ENCODE measurements at regions not wholly inside any gene's neighbourhood (a gene's known extent, or its start where the extent isn't known, plus 50 kb on each side); places are given as distances from the start of the nearest gene placed in this dataset.

DNA sequence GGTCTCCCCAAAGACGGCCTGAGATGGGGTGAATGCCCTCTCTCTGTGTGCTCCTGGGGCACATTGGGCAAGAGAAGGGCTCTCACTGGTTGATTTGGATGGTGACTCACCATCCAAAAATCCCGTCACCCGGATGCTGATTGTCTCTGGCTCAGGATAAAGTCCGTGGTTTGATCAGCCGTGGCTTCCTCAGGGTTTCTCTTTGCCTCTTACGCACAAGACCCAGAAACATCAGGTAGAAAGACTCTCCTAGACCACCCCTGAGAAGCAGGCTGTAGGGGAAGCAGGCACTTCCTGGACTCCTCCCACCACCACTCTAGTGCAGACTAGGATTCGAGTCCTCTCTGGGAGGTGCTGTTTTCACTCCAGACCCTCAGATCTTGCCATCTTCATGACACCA is 176.1 kb upstream of the NCAM1 start:
- DNase-seq (ENCODE audit: low spot score): peak; percentile 35

DNA sequence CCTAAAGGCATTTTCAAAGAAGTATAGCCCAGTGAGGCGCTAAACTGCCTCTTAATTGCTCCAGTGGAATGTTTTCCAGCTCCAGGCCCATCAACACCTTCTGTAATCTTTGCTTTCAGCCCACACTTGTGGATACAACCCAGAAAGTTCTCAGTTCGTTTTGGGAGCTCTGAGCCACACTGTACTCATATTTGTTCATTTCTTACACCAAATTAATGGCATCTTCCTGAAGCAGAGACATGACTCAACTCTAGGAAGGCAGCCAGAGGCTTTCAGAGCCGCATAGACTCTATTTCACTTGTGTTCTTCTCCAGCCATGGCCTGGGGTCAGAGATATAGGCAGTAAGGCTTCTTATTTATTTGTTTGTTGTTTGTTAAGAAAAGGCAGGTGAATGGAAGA is 175.5 kb upstream of the NCAM1 start:
- DNase-seq (ENCODE audit: low spot score): no peak

DNA sequence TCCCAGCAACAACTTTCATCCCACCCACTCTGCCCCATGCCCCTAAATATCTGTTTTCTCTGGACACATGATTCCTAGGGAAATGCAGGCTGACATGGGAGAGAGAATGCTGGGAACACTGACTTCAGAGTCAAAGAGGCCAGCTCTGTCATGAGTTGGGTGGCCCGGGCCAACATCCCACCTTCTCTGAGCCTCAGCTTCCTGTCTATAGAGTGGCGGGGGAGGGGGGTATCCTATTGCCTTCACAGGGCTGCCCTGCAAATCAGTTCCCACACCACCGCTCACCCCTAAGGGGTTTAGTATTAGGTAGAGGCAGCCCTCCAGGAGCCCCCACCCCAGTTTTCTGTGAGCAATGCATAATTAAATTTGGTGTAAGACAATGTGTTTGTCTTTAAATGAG is 175.0 kb upstream of the NCAM1 start:
- no peak for DNase-seq (ENCODE audit: low spot score)

DNA sequence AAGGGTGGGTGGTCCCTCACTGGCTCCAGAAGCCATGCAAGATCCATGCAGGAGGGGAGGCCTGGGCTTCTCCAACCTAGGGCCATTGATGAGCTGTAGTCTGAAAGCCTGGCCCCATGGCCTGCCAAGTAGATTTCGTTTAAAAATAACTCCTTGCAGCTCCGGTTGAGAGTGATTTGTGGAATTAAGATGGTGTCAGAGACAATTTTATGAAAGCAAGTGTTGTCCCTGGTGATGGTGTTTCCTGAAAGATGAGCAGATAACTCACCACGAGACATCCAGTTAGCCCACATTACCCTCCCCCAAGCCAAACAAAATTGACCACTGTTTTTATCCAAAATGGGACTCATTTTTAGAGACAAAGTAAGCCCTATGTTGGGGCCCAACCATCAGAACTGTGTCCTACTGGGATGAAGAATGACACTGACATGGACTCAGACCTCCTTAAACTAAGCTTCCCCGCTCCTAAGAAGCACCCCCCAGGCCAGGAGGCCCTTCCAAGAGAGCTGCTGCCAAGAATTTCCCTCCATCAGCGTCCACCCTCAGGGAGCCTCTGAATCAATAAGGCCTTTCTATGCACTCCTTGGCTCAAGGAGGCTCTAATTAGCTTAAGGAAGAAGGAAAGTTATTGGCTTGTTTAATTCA is 174.2 kb upstream of the NCAM1 start:
- no peak for DNase-seq (ENCODE audit: low spot score)

DNA sequence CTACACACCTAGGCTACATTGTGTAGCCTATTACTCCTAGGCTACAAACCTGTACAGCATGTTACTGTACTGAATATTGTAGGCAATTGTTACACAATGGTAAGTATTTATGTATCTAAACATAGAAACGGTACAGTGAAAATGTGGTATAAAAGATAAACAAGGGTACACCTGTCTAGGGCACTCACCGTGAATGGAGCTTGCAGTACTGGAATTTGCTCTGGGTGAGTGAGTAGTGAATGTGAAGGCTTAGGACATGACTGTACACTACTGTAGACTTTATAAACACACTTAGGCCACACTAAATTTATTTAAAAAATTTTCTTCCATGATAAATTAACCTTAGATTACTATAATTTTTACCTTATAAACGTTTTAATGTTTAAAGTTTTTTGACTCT is 171.7 kb upstream of the NCAM1 start:
- peak; percentile 34 for DNase-seq (ENCODE audit: low spot score)

DNA sequence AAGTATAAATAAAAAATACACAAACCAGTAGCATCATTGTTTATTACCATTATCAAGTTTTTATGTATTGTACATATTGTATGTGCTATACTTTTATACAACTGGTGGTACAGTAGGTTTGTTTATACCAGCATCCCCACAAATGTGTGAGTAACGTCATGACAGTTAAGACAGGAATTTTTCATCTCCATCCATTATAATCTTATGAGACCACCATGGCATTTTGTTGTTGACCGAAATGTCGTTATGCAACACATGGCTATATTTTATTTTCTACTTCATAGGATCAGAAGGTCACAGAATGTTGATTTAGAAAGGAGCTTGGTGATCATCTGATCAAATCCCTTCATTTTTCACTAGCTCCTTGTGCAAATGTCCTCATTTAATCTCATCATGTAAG is 170.9 kb upstream of the NCAM1 start:
- no peak for DNase-seq (ENCODE audit: low spot score)

DNA sequence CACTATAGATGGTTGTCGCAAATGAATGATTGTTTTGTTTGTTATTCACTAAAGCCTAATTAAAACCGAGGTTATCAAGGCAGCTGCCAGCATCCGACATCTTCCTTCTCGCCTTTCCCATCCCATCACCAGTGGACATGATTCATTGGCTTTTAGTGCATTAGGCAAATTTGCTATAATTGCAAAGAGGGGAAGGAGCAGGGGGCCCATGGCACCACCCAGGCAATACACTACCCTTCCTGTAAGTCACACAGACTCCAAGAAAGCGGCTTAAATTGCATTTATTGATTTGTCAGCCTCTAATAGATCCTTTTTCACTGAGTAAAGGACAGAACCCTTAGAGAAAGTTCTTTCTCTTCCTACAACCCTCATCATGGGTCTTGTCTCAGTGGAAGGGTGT is 169.2 kb upstream of the NCAM1 start:
- no peak for DNase-seq (ENCODE audit: low spot score)

DNA sequence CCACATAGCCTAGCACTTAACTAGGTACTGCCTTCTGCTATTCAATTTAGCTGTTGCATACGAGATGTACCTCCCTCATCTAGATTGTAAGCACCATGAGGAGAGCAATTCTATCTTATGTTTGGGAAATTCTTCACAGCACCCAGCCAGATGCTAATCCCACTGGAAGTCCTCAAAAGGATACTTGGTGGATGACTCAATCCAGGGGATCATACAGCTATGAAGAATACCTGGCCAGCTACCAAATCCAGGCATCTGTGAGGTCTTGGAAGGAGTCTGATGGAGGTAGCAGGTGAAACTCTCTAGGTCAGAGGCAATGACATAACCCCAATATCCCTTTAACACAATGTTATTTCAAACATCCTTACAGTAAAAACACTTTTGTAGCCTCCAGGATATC is 167.8 kb upstream of the NCAM1 start:
- DNase-seq (ENCODE audit: low spot score): peak; percentile 17

DNA sequence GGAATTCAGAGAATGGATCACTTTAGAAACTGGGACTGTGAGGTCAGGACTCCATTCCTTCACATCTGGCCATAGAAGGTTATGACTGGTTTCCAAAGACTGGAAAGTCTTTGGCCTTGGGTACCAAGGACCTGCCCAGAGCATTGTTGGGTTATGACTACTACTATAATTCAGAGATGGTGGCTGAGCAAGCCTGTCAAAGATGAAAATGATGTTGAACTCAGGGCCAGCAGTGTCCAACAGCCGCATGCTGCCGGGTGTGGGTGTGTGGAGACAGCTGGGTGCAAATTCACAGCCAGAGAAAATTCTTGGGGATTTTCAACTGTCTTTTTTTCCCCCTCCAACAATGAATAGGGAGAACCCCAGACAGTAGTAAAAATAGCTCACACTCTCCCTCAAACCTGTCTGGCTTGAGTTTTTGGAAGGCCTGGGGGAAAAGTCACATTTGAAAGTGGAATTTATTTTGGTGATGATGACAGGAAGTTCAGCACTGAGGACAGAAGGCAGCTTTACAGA is 166.8 kb upstream of the NCAM1 start:
- DNase-seq (ENCODE audit: low spot score): no peak

DNA sequence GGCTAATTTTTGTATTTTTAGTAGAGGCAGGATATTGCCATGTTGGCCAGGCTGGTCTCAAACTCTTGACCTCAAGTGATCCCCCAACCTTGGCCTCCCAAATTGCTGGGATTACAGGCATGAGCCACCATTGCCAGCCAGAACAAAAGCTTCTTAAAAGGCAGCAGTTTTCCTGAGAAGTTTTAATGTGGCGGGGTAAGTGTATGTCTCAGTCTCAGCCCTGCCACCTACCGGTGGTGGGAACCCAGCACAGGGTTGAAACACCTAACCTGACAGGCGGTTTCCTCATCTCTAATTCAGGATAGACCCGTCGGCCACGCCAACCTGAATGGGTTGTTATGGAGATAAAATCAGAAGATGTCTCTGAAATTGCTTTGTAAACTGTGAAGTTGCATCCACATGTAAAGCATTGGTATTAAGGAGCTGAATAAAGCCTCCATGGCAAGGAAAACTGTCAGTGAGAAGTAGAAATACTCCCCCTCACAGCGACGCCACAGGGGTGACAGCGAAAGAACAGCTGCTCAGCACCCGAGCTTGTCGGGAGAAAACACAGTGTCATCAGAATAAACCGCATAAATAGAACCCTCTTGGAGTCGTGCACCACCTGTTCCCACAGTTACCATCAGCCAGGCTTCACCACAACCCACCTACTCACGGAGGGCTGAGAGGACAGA is 165.9 kb upstream of the NCAM1 start:
- DNase-seq (ENCODE audit: low spot score): peak; percentile 63

DNA sequence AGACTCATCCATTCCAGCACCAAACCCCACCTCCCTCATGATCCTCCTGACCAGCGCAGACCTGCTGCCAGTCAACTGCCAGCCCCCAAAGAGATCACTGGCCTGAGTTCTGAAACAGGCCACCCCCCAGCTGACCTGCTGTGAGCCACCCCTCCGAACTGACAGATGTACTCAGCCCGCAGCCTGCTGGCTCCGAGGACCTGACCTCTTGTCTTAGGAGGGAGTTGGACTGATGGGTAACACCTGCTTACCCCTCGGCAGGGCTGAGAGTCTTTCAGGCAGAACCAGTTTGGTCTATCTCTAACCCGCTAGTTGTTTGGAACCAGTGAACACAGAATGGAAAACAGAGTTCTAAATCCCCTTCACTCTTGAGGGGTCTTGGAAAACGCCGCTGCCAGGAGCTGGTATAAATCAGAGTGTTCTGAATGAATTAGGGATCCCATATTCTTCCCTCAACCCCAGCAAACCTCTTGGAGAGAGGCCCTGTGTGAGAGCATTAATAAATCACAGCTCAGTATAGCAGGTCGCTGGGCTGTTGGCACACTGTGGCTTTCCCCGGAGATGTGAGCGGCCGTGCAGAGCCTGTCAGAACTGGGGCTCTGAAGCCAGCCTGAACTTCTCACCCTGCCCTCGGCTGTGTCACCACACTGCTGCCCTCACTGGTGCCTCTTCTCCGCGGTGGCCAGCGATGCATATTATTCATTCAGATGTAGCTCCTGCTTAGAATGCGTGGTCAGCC is 165.1 kb upstream of the NCAM1 start:
- DNase-seq (ENCODE audit: low spot score): peak; percentile 83

DNA sequence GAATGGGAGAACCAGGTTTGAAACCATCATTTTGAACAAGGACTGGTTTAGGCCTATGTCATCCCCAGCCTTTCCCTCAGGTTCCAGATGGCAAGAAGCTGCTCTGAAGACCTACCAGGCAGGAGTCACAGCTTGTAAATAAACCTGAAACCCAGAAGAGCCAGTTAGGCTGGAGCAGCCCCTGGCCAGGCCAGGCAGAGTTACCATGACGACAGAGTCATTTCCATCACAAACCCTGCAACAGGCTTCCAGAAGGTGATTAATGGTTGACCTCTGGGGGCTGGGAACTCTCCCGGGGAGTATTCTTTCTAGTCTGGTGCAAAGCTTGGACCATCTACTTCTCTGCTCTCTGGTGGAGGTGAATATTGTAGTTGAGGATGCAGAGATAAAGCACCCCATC is 164.1 kb upstream of the NCAM1 start:
- DNase-seq (ENCODE audit: low spot score): peak; percentile 28

DNA sequence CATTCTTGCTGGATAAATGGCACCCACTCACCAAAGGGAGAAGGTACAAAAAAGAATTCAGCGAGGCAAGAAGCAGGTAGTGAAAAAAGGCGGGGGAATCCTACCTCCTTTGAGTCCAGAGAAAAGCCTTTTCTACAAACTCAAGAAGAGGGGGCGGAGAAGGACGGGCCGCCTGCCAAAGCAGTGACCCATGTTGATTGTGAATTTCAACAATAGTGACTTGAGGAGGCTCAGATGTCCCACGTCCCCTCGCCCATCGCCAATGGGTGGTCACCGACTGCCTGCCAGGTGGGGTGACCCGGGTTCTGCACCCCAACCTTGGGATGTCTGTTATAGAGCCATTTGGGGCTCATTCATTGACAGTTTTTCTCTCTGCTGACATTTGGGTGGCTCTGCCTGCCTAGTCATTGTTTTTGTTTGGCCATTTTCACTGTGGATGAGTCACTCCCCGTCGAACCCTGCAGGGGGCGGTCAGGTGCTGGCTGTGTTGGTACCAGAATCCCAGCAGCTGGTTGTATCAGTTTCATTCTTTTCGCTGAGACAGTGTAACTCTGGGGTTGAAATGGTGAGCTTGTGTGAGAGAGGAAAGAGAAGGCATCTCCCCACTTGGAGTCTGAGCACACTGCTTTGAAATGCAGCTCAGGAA is 163.4 kb upstream of the NCAM1 start:
- peak; percentile 54 for DNase-seq (ENCODE audit: low spot score)

DNA sequence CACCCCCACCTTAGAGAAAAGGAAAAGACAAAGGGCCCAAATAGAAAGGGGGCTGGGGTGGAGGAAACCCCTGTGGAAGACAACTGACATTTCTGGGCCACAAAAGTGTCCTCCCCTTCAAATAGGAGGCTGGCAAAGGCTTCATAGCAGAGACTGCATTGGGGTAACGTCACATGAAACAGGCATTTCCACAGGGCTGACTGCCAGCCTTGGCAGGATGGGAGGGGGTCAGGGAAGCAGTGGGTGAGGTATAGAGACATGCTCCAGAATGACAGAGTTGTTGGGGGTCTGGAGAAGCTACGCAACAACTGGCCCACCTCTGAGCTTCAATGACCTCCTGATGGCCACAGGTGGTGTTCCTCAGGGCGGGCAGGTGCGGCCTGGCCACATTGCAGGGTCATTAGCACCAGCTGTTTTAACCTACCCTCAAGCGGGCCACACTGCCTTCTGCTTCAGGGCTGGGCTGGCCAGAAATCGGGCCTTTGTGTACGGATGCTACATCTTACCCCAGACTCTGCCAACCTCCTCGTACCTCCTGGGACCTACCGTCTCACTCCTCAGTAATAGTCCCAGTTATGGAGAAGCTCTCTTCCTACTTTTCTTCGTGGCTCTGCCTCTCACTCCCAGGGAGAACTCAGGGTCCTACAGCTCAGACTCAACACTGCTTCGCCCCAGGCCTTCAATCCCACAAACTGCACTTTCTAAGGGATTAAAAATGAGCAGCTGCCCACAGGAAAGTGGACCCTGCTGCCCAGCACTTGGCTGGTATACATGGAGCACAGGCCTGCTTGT is 160.0 kb upstream of the NCAM1 start:
- DNase-seq (ENCODE audit: low spot score): no peak

DNA sequence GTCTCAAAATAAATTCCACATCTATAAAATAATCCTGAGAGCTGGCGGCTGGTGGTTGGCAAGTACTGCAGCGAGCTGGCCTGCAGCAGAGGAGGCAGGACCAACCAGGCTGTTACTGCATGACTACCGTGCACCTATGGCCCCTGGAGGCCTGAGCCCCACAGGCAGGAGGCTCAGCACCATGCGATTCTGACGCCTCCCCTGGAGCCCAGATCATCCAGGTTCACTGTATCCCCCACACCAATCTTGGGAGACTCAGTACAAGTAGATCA is 159.5 kb upstream of the NCAM1 start:
- no peak for DNase-seq (ENCODE audit: low spot score)

DNA sequence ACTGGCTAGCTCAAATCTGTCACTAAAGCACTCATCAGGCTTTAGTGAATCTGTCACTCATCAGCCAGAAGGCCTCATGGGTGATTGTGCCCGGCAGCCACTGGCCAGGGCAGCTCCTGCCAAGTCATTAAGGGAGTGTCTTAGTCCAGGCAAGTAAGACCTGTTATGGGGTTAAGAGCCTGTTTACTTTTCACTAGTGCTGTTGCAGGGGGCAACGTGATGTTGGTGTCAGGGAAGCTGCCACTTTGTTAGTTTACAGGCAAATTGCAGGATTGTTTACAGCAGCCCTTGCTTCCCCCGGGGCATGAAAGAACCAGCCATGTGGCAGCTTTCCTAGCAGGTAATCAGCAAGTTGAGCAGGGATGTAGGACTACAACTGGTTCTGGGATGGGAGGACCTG is 155.6 kb upstream of the NCAM1 start:
- no peak for DNase-seq (ENCODE audit: low spot score)

DNA sequence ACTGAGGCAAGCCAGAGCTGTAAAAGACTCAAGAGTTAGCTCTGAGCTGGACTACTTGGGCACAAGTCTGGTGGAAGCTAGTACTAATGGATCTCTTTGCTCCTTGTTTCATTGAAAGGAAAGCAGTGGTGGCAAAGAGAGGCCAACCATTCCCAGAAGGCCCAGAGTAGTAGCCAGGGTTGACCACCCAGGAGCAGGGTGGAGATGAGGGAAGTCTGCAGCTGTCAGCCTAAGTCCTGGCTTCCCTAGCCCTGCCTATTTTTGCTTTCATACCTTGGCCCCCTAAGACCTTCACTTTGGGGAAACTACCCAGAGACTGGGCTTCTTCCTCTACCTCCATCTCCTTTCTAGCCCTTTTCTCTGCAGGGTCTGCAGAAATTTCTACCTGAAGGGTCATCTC is 155.0 kb upstream of the NCAM1 start:
- DNase-seq (ENCODE audit: low spot score): no peak

DNA sequence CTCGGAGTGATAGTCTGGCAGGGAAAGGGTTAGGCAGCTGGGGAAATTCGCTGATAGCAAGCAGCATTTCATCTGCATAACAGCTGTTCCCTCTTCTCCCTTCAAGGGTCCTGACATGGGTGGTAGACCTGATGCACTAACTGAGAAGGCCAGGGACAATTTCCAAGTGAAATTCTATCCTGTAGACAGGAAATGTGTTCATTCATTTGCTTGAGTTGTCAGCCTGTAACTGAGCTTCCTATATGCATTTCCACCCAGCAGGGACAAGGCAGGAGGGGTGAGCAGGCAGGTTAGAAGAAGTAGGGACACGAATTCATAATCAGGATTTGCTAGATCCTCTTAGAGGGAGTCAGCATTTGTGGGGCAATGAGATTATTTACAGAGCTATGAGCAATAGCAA is 154.3 kb upstream of the NCAM1 start:
- DNase-seq (ENCODE audit: low spot score): no peak

DNA sequence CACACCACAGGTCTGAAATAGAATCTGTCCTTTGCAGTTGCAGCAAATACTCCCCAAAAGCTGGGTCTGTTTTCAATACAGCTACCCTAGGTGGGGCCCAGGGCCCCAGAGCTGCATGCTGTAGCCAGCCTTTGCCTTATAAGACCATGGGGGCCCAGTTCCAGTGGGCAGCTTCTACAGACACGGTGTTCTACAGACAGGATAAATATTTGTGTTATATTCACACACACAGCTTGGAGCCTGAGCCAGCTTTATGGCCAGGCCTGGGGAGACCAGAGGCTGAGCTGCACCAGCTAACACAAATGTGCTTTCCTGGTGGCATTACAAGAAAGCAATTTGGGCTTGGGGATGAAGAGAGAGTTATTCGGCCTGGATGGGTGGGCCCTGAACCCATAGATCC is 151.8 kb upstream of the NCAM1 start:
- DNase-seq (ENCODE audit: low spot score): no peak

DNA sequence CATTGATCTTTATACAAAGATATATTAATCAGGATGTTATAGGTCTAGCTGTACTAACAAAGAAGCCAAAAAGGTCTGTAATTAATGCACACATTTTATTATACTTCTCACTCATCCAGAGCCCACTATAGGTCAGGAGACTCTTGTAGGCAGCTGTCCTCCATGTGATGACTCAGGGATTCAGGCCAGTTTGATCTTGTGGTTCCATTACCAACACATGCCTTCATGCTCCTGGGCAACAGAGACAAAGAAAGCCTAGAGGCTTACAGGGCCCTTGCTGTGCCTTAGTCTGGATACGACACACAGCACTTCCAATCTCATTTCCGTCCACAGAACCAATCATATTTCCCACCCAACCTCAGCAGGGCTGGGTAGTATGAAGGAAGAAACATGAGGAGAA is 150.3 kb upstream of the NCAM1 start:
- DNase-seq (ENCODE audit: low spot score): no peak

DNA sequence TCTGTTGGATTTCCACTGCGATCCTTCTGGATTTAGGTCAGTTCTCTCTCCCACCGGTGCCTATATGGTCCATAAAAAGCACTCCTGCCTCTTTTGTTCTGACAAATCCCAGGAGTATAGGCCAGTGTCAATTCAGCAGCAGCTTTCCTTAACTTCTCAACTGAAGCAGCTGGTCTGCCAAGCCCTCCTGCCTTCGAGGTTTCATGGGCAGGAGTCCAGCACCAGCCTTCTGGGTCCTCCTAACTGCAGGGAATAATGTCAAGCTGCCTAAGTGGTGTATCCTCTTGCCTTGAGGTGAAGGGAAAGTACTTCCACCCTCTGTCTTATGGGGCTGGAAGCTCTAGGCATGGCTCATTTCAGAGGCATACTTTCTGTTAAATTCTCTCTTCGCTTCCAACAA is 149.4 kb upstream of the NCAM1 start:
- no peak for DNase-seq (ENCODE audit: low spot score)

DNA sequence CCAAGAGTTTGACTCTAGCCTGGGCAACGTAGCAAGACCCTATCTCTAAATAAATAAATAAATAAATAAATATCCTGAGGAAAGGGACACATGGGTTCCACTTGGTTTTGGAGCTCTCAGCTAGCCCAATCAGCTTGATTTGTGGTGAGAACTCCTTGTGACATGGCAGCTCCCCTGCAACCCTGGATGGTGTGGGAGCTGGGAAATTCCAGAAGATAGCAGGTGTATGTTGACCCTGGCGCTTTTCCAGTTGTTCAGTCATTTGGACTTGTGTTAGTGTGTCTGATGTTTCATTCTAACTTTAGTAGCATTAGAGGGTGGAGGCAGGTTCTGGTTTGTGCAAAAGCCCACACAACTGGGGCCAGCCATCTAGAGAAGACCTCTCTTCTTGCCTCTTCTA is 148.5 kb upstream of the NCAM1 start:
- no peak for DNase-seq (ENCODE audit: low spot score)
